ENCODE measurements at regions not wholly inside any gene's neighbourhood (a gene's known extent, or its start where the extent isn't known, plus 50 kb on each side); places are given as distances from the start of the nearest gene placed in this dataset.

- TF ChIP-seq POLR2A (IDR thresholded peaks at IDR 0.05; ENCODE audit: extremely low read depth, insufficient read length) (no peak), CTCF (IDR thresholded peaks at IDR 0.05; ENCODE audit: low read depth, low read length) (no peak)
These were observed 1041.0 kb downstream of the UQCRFS1 start for GRCh38 chr19:28171983-28172382.
